ENCODE measurements at regions not wholly inside any gene's neighbourhood (a gene's known extent, or its start where the extent isn't known, plus 50 kb on each side); places are given as distances from the start of the nearest gene placed in this dataset.

- TF ChIP-seq CTCF (IDR thresholded peaks at IDR 0.05; ENCODE audit: low read depth, low read length) (no peak), POLR2A (IDR thresholded peaks at IDR 0.05; ENCODE audit: extremely low read depth, insufficient read length) (no peak), MAX (IDR thresholded peaks at IDR 0.05; ENCODE audit: low read depth, low read length) (no peak)
These were observed 149.3 kb upstream of the CCNH start for GRCh38 chr5:87562068-87562467.
